Activated naive CD4-positive, alpha-beta T cell treated with anti-CD3 and anti-CD28 coated beads, Interleukin-2, amount 10 ng/mL, durations not matched to agents 7 days and 5 days (primary cell): ENCODE measurements at regions not wholly inside any gene's neighbourhood (a gene's known extent, or its start where the extent isn't known, plus 50 kb on each side); places are given as distances from the start of the nearest gene placed in this dataset.
A peak's percentile ranks its signal among the peaks of the same experiment; 100 is the strongest.
"Not testable (repeated sequence)": the region's sequence is repeated elsewhere in the genome, so short reads cannot be mapped to it uniquely, and the experiment has no call there.

ENCODE experiments used
- CTCF ChIA-PET: fragments of 350-600 bp; sonication (Branson Sonifier 250); formaldehyde crosslinking; loops from one replicate; lab custom pipeline; 2021; ENCODE audit warnings: antibody characterized with exemption; lab: Charles Lee
- DNase-seq: peaks from one replicate; pipeline ENCODE4 v3.0.0-alpha.2; 2020
- H3K27ac Mint-ChIP-seq: one replicate; pipeline ENCODE4 v1.8.0; 2021; ENCODE audit warnings: mild to moderate bottlenecking, moderate library complexity, mixed read lengths
- H3K27me3 Mint-ChIP-seq: one replicate; pipeline ENCODE4 v1.8.0; 2021; ENCODE audit warnings: mild to moderate bottlenecking, mixed read lengths
- H3K36me3 Mint-ChIP-seq: one replicate; pipeline ENCODE4 v1.8.0; 2021; ENCODE audit warnings: mixed read lengths
- H3K4me1 Mint-ChIP-seq: one replicate; pipeline ENCODE4 v1.8.0; 2021; ENCODE audit warnings: mixed read lengths
- H3K4me3 Mint-ChIP-seq: one replicate; pipeline ENCODE4 v1.8.0; 2021; ENCODE audit warnings: mild to moderate bottlenecking, moderate library complexity, mixed read lengths
- H3K9me3 Mint-ChIP-seq: one replicate; pipeline ENCODE4 v1.8.0; 2021; ENCODE audit warnings: mixed read lengths

DNA sequence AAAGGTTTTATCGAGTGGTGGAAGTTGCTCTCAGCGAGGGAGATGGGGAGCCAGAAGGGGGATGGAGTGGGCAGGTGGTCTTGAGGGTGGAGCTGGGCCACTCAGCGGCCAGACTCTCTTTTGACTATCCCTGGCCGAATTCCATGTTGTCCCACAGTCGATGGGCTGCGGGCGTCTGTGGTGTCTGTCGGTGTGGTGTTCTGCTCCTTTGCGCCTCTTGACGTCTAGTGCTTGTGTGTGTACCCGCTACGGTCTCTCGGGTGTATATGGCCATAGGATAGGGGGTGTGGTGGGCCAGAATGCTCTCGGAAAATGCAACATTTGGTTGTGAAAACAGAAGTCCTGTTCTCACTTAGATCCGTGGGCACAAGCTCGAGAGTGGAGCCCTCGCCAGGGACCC is 297.0 kb downstream of the CGGBP1 start:
- H3K27ac Mint-ChIP-seq = no peak overlapping the region
- DNase-seq = no peak
- no peaks in the 10 kb centered on the region for H3K27me3 Mint-ChIP-seq
- H3K36me3 Mint-ChIP-seq = no peaks in the 10 kb centered on the region
- CTCF ChIA-PET = no interaction called here
- H3K9me3 Mint-ChIP-seq = no peaks in the 10 kb centered on the region
- no peaks in the 10 kb centered on the region for H3K4me1 Mint-ChIP-seq
- H3K4me3 Mint-ChIP-seq = no peak overlapping the region

DNA sequence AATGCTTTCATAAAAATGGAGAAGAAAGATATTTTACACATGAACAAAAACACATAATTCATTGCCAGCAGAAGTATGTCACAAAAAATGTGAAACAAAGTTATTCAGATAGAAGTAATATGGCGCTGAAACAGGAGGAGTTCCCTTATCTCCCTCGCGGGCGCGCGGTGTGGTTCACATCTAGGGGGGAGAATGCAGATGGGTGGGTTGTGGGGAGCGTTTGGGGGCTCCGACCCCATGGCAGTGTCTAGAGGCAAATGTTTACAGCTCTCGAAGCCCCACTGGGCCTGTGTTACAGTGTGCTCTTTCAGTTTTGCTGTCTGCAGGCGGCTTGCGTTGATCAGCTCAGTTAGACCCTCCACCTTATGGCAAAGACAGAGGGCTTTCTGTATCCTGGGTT is 297.5 kb downstream of the CGGBP1 start:
- CTCF ChIA-PET = no interaction called here
- Mint-ChIP-seq H3K27me3 (no peaks in the 10 kb centered on the region), H3K27ac (no peak overlapping the region), H3K36me3 (no peaks in the 10 kb centered on the region), H3K4me1 (no peaks in the 10 kb centered on the region), H3K4me3 (no peak overlapping the region), H3K9me3 (no peaks in the 10 kb centered on the region)
- DNase-seq = peak; percentile 20

- no peak overlapping the region for H3K4me3 Mint-ChIP-seq
- CTCF ChIA-PET = interaction anchor here (0.6 kb wide), 1 partner anchor 662 kb away, joined by 4 read pairs; no protein-coding TSS in a partner anchor
- H3K36me3 Mint-ChIP-seq = no peaks in the 10 kb centered on the region
- no peaks in the 10 kb centered on the region for H3K27me3 Mint-ChIP-seq
- no peak for DNase-seq
- no peak overlapping the region for H3K27ac Mint-ChIP-seq
- no peaks in the 10 kb centered on the region for H3K9me3 Mint-ChIP-seq
- no peaks in the 10 kb centered on the region for H3K4me1 Mint-ChIP-seq
Observed at GRCh38 chr3:87756616-87757015, 302.2 kb downstream of the CGGBP1 start.

GRCh38 chr3:87755852-87756251 is 303.0 kb downstream of the CGGBP1 start:
- no peaks in the 10 kb centered on the region for H3K36me3 Mint-ChIP-seq
- no peaks in the 10 kb centered on the region for H3K9me3 Mint-ChIP-seq
- H3K27ac Mint-ChIP-seq = no peak overlapping the region
- H3K4me1 Mint-ChIP-seq = no peaks in the 10 kb centered on the region
- no peak overlapping the region for H3K4me3 Mint-ChIP-seq
- CTCF ChIA-PET = interaction anchor here (0.5 to 0.6 kb wide), 2 partner anchors 75 to 663 kb away, joined by 3 to 4 read pairs; no protein-coding TSS in a partner anchor
- H3K27me3 Mint-ChIP-seq = no peaks in the 10 kb centered on the region
- no peak for DNase-seq

- no peak overlapping the region for H3K27ac Mint-ChIP-seq
- H3K4me1 Mint-ChIP-seq = no peaks in the 10 kb centered on the region
- no peaks in the 10 kb centered on the region for H3K36me3 Mint-ChIP-seq
- no peak overlapping the region for H3K4me3 Mint-ChIP-seq
- CTCF ChIA-PET = no interaction called here
- H3K27me3 Mint-ChIP-seq = no peaks in the 10 kb centered on the region
- DNase-seq = no peak
- H3K9me3 Mint-ChIP-seq = peaks cover 8% of the 10 kb centered on the region
Observed at GRCh38 chr3:87742250-87742649, 316.6 kb downstream of the CGGBP1 start.

DNA sequence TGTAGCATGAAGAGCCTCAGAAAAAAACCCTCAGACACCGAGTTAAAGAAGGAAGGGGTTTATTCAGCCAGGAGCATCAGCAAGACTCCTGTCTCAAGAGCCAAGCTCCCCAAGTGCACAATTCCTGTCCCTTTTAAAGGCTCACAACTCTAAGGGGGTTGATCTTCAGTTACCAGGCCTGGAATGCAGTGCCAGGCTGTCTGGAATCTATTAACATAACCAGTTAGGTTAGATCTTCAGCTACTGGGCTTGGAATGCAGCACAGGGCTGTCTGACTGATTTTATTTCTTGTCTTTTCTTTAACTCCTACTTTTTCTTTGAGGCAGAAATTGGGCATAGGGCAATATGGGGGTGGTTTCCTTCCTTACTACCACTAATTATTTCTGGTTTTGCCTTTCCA is 317.9 kb downstream of the CGGBP1 start:
- H3K27ac Mint-ChIP-seq, H3K4me1 Mint-ChIP-seq, H3K9me3 Mint-ChIP-seq, H3K36me3 Mint-ChIP-seq, H3K27me3 Mint-ChIP-seq, H3K4me3 Mint-ChIP-seq, DNase-seq, CTCF ChIA-PET: not testable (repeated sequence)

DNA sequence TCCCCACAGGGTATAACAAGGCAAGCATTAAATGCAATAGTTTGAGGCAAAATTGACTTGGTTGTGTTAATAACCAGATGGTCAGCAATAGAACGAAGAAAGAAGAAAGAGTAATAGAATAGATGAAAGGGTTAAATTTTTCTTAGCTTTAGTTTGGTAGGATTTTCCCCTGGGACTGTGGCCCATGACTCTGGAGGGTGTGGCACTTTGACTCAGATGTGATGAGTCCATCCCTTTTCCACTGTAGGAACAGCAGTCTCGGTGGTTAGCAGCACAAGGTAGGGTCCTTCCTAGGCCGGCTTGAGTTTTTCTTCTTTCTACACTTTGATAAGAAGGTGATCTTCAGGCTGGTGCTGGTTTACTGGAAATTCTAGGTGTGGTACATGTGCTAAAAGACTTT is 321.0 kb downstream of the CGGBP1 start:
- H3K36me3 Mint-ChIP-seq, DNase-seq, CTCF ChIA-PET, H3K27ac Mint-ChIP-seq, H3K27me3 Mint-ChIP-seq, H3K4me3 Mint-ChIP-seq, H3K4me1 Mint-ChIP-seq, H3K9me3 Mint-ChIP-seq: not testable (repeated sequence)

- H3K9me3 Mint-ChIP-seq = no peaks in the 10 kb centered on the region
- no peak overlapping the region for H3K4me3 Mint-ChIP-seq
- H3K36me3 Mint-ChIP-seq = no peaks in the 10 kb centered on the region
- no peaks in the 10 kb centered on the region for H3K4me1 Mint-ChIP-seq
- no peak for DNase-seq
- no peak overlapping the region for H3K27ac Mint-ChIP-seq
- CTCF ChIA-PET = no interaction called here
- H3K27me3 Mint-ChIP-seq = no peaks in the 10 kb centered on the region
Observed at GRCh38 chr3:87733671-87734367, 325.0 kb downstream of the CGGBP1 start.

GRCh38 chr3:87732294-87732693 is 326.5 kb downstream of the CGGBP1 start:
- no peaks in the 10 kb centered on the region for H3K27me3 Mint-ChIP-seq
- H3K4me3 Mint-ChIP-seq = no peak overlapping the region
- CTCF ChIA-PET = no interaction called here
- no peaks in the 10 kb centered on the region for H3K36me3 Mint-ChIP-seq
- no peaks in the 10 kb centered on the region for H3K4me1 Mint-ChIP-seq
- no peak overlapping the region for H3K27ac Mint-ChIP-seq
- H3K9me3 Mint-ChIP-seq = no peaks in the 10 kb centered on the region
- no peak for DNase-seq

GRCh38 chr3:87727783-87728182 is 331.0 kb downstream of the CGGBP1 start:
- Mint-ChIP-seq H3K27me3 (no peaks in the 10 kb centered on the region), H3K4me3 (no peak overlapping the region), H3K4me1 (no peaks in the 10 kb centered on the region), H3K9me3 (no peaks in the 10 kb centered on the region), H3K36me3 (no peaks in the 10 kb centered on the region), H3K27ac (no peak overlapping the region)
- CTCF ChIA-PET = no interaction called here
- DNase-seq = no peak

GRCh38 chr3:87719060-87719459 is 339.7 kb downstream of the CGGBP1 start:
- Mint-ChIP-seq H3K27ac (no peak overlapping the region), H3K9me3 (no peaks in the 10 kb centered on the region), H3K36me3 (no peaks in the 10 kb centered on the region), H3K4me1 (no peaks in the 10 kb centered on the region), H3K27me3 (no peaks in the 10 kb centered on the region), H3K4me3 (no peak overlapping the region)
- CTCF ChIA-PET = no interaction called here
- DNase-seq = no peak

- Mint-ChIP-seq H3K4me3 (no peak overlapping the region), H3K27me3 (no peaks in the 10 kb centered on the region), H3K9me3 (peaks cover 2% of the 10 kb centered on the region), H3K36me3 (no peaks in the 10 kb centered on the region), H3K4me1 (no peaks in the 10 kb centered on the region), H3K27ac (no peak overlapping the region)
- no peak for DNase-seq
- CTCF ChIA-PET = no interaction called here
Observed at GRCh38 chr3:87710511-87710910, 348.3 kb downstream of the CGGBP1 start.

DNA sequence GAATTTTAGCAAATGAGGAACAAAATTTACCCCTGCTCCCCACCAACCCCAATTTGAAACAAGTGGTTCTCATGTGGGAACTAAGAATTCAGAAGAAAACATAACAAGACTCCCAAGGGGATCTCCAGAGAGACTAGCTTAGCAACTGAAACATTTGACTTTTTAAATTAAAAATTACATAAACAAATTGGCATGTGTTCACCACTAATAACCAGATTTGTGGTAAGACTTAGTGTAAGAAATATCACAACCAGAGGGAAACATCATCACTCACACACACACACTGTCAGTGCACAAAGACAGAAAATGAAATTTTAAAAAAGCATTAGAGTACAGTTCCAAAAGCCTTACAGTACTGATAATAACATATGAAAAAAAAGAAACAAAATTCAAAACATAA is 348.8 kb downstream of the CGGBP1 start:
- Mint-ChIP-seq H3K4me1 (no peaks in the 10 kb centered on the region), H3K4me3 (no peak overlapping the region), H3K27ac (no peak overlapping the region), H3K27me3 (no peaks in the 10 kb centered on the region), H3K36me3 (no peaks in the 10 kb centered on the region), H3K9me3 (peaks cover 2% of the 10 kb centered on the region)
- CTCF ChIA-PET = no interaction called here
- DNase-seq = no peak

DNA sequence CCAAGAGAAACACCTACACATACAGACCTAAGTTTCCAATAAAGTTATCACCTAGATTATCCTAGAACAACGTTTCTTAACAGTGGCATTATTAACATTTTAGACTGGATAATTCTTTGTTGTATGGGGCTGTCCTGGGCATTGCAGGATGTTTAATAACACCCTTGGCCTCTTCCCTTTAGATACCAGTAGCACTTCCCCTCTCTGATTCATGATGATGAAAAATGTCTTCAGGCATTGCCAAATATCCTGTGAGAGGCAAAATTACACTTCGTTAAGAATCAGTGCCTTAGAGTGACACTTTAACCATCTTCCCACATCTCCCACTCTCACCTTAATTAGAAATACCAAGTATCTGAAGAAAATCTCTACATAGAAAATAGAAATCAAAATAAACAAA is 352.6 kb downstream of the CGGBP1 start:
- H3K9me3 Mint-ChIP-seq = peaks cover 2% of the 10 kb centered on the region
- H3K4me1 Mint-ChIP-seq = no peaks in the 10 kb centered on the region
- CTCF ChIA-PET = no interaction called here

DNA sequence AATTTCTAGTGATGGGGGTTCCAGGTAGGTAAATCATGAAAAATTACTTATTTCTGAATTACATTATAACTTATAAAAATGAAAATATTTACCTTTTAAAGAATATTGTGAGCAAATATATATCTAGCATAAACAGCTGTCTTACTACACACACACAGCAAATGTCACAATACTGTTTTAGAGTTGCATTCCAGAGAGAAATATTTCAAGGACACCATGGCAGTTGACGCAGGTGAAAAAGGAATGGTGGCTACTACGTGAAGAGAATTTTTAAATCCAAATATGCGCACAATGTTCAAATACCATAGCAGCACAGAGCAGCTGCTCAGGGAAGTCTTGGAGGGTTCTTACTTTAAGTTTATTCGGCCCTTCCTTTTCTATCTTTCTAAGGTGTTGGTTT is 356.2 kb downstream of the CGGBP1 start:
- Mint-ChIP-seq H3K27me3 (no peaks in the 10 kb centered on the region), H3K9me3 (no peaks in the 10 kb centered on the region), H3K4me1 (no peaks in the 10 kb centered on the region), H3K36me3 (no peaks in the 10 kb centered on the region), H3K4me3 (no peak overlapping the region), H3K27ac (no peak overlapping the region)
- CTCF ChIA-PET = no interaction called here
- DNase-seq = no peak

More for the DNA sequence above, 352.6 kb downstream of the CGGBP1 start:
- Mint-ChIP-seq H3K36me3 (no peaks in the 10 kb centered on the region), H3K27me3 (no peaks in the 10 kb centered on the region), H3K27ac (no peak overlapping the region), H3K4me3 (no peak overlapping the region)
- DNase-seq = no peak
